GM11168 (cell line): ENCODE measurements at regions not wholly inside any gene's neighbourhood (a gene's known extent, or its start where the extent isn't known, plus 50 kb on each side); places are given as distances from the start of the nearest gene placed in this dataset.
"Not testable (repeated sequence)": the region's sequence is repeated elsewhere in the genome, so short reads cannot be mapped to it uniquely, and the experiment has no call there.

Source experiments
- in situ Hi-C: fragments of 300-500 bp; cut with MboI; formaldehyde crosslinking; loops from one replicate; pipeline ENCODE4 v1.12.0; 2022; ENCODE audit warnings: low sequenced_read_pairs; ENCODE audit not compliant: unreplicated experiment

DNA sequence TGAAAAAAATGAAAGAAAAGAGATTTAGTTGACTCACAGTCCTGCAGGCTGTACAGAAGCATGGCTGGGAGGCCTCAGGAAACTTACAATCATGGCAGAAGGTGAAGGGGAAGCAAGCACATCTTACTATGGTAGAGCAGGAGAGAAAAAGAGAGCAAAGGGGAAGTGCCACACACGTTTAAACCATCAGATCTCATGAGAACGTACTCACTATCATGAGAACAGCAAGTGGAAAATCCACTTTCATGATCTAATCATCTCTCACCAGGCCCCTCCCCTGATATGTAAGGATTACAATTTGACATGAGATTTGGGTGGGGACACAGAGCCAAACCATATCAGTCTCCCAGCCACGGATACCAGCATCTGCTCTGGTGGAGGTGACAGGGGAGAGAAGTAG is 50.8 kb upstream of the CPOX start:
- in situ Hi-C loops, result no loop called here

DNA sequence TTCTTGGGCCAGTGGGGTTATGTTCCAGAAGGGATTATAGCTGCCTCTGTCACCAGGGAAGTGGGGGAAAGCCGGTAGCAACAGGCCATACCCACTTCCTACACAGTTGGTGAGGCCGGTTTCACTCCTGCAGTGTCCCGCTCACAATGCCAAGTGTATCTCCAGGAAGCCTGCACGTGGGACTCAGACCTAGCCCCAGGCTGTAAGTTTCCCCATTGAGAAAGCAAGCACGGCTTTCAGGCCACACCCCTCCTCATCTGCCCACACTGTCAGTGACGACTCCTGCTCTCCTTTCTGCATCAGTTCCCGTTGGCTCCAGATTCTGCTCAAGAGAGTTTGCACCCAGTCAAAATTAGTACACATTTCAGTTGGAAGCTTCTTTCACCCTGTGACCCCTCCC is 51.6 kb upstream of the CPOX start:
- in situ Hi-C loops, result no loop called here

DNA sequence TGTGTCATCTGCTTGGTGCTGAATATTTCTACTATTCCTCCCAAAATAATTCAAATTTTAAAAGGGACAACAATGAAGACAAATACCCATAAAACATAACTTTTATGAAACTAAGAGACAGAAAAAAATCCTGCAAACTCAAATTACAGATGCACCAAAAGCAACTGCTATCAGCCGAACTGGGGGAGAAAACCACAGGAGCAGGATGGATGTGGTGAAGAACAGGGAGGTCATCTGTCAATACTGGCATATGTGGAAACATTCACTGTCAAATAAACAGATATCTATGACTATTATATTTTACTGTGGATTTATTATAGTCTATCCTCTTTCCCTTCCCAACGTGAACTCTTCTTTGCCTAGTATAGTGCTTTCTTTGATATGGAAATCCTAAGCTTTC is 53.3 kb upstream of the CPOX start:
- in situ Hi-C loops, result no loop called here

DNA sequence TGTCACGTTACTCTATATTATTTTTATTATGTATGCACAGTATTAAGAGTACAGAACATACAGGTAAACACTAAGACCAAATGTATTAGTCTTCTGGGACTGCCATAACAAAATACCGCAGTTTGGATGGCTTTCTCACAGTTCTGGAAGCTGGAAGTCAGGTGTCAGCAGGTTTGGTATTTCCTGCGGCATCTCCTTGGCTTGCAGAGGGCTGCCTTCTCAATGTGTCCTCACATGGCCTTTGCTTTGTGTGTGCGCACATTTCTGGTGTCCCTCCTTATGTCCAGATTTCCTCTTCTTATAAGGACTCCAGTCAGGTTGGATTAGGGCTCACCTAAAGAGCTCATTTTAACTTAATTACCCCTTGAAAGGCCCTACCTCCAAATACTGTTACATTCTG is 53.8 kb upstream of the CPOX start:
- in situ Hi-C loops, result no loop called here

DNA sequence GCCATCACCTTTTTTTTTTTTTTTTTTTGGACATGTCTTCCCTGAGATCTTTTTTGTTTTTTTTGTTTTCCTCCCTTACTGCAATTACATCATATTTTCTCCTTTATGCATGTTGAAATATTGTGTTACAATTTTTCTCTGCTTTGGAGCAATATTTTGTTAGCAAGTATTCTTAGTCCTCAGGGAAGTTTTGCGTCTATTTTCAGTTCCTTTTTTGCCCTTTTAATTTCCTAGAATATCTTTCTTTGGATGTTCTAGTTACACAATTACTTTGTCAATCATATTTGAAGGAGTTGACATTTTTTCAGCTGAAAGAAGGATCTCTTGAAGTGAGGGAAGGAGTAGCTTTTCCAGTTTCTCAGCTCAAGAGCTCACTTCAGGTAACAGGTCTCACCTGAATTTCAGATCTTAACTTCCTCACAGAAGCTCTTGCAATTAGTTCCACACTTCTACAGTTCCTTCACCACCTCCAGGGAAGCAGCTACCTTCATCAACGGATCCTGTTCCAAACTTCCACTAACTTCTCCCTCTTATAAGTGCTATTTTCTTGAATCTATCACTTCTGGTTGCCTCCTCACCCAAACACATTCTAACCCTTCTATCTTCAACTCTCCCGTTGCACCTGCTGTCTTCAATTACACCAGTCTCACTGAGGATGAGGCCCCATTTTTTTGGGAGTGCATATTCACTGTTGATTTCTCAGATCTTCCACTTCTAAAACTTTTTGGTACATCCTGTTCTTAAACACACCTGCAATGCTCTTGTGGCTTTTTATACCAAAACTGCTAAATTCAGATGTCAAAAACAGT is 57.8 kb upstream of the CPOX start:
- in situ Hi-C loops, result no loop called here

DNA sequence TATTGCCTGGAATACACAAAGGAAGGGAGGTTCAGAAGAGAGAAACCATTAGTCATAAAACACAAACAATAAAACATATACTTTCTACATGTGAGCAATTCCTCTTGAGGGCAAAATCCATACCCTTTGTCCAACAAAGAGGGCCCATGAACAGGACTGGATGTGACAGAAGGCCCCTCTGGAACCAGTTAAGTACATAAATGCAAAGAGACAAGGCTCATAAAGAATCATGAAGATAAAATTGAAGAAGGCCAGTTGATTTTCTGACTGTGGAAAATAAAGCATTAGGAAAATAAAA is 58.3 kb upstream of the CPOX start:
- in situ Hi-C loops, result no loop called here

DNA sequence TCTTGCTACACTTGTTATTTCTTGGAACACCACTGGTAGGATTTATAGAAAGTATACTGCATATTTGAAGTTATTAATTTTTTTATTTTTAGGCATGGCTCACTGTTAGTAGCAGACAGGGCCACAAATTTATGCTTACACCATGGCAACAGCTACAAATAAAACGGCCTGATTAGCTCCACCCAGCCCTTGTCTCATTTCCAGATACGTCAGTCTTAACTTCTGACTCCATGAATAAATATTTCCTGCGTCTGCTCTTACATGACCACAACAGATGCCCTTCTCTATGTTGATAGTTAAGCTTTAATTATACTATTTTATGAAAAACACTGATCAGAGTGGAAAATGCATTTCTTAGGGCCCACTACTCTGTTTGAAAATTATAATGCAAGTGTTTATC is 62.3 kb upstream of the CPOX start:
- in situ Hi-C loops, result loop anchor here (5.0 kb wide), 1 partner anchor 53 kb away; no protein-coding TSS in a partner anchor

DNA sequence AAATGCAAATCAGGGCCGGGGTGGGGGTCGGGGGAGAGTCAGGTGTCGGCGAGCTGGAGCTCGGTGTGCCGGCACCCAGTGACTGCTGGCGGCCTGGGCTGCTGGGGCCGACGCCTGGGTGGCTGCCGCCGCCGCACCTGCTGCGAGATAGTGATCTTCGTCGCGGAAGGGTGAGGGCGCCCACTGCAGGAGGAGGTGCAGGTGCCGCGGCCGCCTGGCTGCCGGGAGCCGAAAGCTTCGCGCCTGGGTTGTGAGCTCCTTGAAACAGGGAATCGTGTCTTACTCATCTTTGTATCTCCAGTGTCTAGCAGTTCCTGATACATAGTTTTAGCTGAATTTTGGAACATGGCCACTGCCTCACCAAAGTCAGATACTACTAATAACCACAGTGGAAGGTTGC is 64.0 kb upstream of the CPOX start:
- in situ Hi-C loops, result loop anchor here (5.0 kb wide), 1 partner anchor 55 kb away; no protein-coding TSS in a partner anchor

DNA sequence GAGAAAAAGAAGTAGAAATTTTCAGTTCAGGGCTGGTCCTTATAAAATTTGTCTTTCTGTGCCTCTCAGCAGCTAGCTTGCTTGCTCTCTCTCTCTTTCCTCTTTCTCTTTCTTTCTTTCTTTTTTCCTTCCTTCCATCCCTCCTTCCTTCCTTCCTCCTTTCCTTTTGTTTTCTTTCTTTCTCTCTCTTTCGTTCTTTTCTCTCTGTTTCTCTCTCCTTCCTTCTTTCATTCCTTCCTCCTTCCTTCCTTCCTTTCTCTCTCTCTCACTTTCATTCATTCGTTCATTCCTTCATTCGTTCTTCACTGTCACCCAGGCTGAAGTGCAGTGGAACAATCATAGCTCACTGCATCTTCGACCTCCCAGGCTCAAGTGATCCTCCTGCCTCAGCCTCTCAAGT is 69.3 kb upstream of the CPOX start:
- in situ Hi-C loops, result no loop called here

DNA sequence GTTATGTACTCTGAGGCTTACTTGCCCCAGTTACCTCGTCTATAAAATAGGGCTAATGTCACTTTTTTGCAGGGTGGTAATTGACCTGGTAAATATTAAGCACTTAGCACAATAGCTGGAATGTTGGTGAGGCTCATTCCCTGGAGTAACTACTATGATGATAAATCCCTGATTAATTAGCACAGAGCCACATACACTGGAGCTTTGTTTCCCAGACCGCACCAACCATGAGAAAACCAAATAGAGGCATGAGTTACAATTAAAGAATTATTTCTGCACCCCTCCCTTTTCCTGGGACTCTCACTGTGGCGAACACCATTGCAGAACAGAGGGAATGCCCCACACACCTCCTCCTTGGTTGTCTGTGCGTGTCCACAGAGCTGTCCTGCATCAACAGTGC is 76.6 kb upstream of the CPOX start:
- in situ Hi-C loops, result no loop called here

DNA sequence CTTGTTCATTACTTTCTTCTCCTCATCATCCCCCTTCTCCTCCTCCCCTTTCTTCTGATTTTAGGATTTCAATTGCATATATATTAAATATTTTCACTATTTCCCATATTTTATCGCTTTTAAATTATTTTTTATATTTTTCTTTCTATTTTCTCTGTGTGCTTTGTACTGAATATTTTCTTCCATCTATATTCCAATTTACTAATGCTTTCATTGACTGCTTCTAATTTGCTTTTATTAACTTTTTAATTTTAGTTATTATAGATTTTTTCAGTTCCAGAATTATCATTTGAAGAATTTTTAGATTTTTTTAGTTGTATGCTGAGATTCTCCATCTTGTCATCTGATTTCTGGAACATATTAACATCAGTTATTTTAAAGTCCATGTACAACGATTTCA is 83.2 kb upstream of the ST3GAL6 start:
- in situ Hi-C loops, result no loop called here

DNA sequence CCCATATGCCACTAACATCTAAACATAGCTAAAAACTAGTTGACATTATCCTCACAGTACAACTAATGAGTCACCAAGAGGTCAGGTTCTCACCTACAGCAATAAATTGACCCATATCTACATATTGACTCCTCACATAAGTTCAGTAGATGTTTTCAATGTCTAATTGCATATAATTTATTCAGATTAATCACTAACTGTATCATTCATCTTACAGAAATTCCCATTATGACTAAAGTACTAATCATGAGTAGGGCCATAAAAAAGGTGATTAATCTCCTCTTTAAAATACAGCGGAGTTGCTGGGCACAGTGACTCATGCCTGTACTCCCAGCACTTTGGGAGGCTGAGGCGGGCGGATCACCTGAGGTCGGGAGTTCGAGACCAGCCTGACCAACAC is 82.4 kb upstream of the ST3GAL6 start:
- in situ Hi-C loops, result no loop called here

DNA sequence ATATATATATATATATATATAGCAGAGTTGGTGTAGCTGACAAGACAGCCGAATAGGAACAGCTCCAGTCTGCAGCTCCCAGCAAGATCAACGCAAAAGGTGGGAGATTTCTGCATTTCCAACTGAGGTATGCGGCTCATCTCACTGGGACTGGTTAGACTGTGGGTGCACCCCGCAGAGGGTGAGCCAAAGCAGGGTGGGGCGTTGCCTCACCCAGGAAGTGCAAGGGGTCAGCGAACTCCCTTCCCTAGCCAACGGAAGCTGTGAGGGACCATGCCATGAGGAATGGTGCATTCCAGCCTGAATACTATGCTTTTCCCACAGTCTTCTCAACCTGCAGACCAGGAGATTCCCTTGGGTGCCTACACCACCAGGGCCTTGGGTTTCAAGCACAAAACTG is 81.7 kb upstream of the ST3GAL6 start:
- in situ Hi-C loops, result no loop called here

DNA sequence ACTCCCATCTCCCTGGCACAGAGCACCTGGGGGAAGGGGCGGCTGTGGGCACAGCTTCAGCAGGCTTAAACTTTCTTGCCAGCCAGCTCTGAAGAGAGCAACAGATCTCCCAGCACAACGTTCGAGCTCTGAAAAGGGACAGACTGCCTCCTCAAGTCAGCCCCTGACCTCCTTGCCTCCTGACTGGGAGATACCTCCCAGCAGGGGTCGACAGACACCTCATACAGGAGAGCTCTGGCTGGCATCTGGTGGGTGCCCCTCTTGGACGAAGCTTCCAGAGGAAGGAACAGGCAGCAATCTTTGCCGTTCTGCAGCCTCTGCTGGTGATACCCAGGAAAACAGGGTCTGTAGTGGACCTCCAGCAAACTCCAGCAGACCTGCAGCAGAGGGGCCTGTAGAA is 80.7 kb upstream of the ST3GAL6 start:
- in situ Hi-C loops, result not testable (repeated sequence)

DNA sequence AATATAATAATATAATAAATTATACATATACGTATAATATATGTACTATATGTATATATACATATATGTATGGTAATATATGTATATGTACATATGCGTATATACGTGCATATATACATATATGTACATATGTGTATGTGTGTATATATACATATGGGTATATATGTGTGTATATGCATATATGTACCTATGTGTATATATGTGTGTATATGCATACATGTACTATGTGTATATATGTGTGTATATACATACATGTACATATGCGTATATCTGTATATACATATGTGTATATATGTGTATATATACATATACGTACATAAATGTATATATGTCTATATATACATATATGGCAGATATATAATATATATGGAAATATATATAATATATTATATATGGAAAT is 74.8 kb upstream of the ST3GAL6 start:
- in situ Hi-C loops, result no loop called here

DNA sequence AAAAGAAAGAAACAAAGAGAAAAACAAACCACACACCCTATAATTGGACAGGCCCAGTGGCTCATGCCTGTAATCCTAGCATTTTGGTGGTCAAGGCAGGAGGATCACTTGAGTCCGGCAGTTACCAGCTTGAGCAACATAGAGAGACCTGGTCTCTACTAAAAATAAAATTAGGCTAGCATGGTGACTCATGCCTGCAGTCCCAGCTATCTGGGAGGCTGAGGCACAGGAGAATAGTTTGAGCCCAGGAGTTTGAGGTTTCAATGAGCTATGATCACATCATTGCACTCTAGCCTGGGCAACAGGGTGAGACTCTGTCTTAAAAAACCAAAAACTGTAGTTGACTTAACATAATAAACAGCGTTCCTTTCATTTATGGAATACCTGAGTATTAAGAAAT is 72.3 kb upstream of the ST3GAL6 start:
- in situ Hi-C loops, result no loop called here

DNA sequence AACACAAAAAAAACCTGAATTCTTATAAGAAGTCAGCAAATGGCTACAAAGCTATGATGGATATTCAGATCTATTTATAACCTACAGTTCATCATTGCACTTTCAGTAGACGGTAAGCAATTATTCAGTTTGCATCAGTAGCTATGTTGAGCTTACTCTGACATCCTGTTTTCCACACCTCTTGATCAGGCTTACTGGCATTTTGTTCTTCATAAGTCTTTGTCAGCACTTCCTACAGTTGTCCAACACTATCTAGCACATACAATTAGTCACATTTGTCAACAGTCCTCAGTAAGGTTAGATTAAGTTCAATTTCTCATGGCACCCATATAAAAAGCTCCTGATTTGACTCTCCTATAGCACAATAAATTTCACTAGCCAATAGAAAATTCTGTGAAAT is 71.2 kb upstream of the ST3GAL6 start:
- in situ Hi-C loops, result no loop called here

DNA sequence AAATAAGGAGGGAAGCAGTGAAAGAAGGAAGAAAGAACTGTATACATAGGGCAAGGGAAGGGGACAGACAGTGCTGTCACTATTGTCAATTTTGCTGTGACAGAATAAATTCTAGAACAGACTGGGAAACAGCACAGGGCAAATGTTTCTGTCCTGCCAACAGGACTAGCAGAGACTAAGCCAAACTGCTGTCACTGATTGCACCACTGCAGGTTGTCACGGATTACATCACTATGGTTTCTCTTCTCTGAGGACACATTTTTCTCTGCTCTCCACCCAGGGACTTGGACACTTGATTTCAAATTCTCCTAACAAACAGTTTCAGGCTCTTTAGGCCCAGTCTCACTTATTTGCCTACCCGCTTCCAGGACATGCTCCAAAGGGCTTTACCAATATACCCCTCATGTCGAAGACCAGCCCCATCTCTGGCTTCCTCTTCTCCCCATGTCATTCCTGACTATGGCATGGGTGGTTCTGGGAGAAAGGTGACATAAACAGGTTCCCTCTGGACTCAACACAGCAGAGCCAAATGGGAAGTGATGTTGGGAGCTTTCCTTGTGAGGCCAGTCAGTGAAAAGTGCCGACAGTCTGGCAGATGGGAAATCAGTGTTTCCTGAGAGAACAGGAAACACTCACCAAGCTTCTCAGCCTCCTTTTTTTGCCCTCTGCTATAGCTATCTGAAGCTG is 70.2 kb upstream of the ST3GAL6 start:
- in situ Hi-C loops, result no loop called here

DNA sequence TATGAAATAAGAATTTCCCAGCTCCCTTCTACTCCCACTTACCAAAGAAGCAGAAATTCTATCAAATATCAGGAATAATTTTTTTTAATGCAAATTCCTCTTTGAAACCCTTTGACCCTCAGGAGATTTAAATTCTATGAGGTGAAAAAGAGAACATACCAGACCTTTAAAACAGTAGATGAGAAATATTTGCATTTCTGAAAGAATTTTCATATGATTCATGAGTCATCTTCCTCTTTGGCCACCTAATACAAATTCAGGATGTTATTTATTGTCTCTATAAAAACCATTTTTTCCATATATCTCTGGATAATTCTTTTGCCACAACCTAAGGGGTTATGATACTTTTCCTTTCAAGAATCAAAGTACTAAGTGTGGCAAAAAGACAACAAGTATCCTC is 67.3 kb upstream of the ST3GAL6 start:
- in situ Hi-C loops, result no loop called here

DNA sequence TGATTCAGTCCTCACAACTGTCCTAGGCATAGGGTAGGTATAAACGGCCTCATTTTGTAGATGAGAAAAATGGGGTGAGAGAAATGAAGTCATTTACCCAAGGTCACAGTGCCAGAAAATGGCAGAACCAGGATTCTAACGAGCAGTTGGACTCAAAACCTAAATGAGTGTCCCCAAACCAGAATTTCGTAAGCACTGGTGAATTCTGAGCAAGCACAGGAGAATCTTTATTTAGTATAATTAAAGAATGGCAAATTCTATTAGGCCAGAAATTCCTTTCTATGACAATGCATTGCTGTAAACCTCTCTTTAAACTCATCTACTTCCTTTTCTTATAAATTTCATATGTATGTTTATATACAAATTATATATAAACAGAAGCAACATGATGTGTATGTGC is 66.8 kb upstream of the ST3GAL6 start:
- in situ Hi-C loops, result not testable (repeated sequence)

DNA sequence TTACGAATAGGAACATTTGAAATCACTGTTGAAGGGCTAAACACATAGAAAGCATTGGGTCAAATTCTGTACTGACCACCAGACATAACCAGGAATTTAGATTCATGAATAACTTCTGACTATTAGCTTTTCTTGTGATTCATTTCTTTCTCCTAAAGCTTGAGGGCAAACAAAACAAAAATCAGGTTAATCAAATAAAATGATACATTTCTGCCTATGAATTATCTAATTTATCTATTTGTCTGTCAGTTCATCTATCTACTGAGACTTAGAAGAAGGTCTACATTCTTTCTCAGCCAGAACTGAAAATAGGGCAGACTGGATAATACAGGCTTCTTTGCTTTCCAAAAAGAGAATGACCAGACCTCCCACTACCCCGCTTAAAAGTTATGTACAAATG is 65.9 kb upstream of the ST3GAL6 start:
- in situ Hi-C loops, result no loop called here

DNA sequence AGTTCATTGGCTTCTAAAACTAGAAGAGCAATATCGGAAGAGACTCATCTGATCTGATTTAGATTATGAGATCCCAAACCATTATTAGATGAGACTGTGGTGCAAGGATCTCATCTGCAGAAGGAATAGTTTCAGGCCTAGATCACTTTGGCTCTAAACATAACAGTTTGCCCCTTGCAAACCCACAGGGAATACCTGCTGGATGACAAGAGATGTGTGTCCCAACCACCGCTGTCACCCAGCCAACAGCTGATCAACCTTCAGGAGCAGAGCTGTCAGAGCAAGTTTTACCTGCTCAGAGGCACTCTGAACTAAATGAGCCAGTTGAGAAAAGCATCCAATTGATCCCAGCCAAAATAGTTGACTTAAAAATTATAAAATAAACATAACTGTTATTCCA is 64.0 kb upstream of the ST3GAL6 start:
- in situ Hi-C loops, result no loop called here
